Loucy (cell line): ENCODE measurements at regions not wholly inside any gene's neighbourhood (a gene's known extent, or its start where the extent isn't known, plus 50 kb on each side); places are given as distances from the start of the nearest gene placed in this dataset.

Source experiments
- EZH2phosphoT487 ChIP-seq: fragments of 200-600 bp; IDR thresholded peaks from 2 replicates; pipeline ENCODE4 v1.6.1; 2018; ENCODE audit warnings: antibody characterized with exemption, mild to moderate bottlenecking, moderate library complexity, borderline replicate concordance
- TF ChIP-seq, protein P1 (sequence below): fragments of 200-600 bp; sonication (generic); conservative IDR thresholded peaks from 2 replicates; pipeline ENCODE4 v1.5.1; 2014; ENCODE audit warnings: mild to moderate bottlenecking, antibody characterized with exemption, low read length

DNA sequence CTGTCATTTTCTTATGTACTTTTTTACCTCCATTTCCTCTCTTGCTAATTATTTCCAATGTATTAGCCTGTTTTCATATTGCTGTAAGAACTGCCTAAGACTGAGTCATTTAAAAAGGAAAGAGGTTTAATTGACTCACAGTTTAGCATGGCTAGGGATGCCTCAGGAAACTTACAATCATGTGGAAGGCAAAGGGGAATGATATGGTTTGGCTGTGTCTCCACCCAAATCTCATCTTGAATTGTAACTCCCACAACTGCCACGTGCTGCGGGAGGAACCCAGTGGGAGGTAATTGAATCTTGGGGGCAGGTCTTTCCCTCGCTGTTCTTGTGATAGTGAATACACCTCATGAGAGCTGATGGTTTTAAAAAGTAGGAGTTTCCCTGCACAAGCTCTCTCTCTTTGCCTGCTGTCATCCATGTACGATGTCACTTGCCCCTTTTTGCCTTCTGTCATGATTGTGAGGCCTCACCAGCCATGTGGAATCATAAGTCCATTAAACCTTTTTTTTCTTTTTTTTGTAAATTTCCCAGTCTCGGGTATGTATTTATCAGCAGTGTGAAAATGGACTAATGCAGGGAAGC is 870.0 kb upstream of the INTU start:
- TF ChIP-seq, protein P1, sequence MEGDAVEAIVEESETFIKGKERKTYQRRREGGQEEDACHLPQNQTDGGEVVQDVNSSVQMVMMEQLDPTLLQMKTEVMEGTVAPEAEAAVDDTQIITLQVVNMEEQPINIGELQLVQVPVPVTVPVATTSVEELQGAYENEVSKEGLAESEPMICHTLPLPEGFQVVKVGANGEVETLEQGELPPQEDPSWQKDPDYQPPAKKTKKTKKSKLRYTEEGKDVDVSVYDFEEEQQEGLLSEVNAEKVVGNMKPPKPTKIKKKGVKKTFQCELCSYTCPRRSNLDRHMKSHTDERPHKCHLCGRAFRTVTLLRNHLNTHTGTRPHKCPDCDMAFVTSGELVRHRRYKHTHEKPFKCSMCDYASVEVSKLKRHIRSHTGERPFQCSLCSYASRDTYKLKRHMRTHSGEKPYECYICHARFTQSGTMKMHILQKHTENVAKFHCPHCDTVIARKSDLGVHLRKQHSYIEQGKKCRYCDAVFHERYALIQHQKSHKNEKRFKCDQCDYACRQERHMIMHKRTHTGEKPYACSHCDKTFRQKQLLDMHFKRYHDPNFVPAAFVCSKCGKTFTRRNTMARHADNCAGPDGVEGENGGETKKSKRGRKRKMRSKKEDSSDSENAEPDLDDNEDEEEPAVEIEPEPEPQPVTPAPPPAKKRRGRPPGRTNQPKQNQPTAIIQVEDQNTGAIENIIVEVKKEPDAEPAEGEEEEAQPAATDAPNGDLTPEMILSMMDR, result no peak
- no peak for TF ChIP-seq EZH2phosphoT487
